NCI-H1417 (cell line): ENCODE measurements at regions not wholly inside any gene's neighbourhood (a gene's known extent, or its start where the extent isn't known, plus 50 kb on each side); places are given as distances from the start of the nearest gene placed in this dataset.
A peak's percentile ranks its signal among the peaks of the same experiment; 100 is the strongest.

Experiments used
- DNase-seq, 3 experiments: peaks; one replicate each; lab custom pipeline; 2025; lab: John Stamatoyannopoulos, UW

DNA sequence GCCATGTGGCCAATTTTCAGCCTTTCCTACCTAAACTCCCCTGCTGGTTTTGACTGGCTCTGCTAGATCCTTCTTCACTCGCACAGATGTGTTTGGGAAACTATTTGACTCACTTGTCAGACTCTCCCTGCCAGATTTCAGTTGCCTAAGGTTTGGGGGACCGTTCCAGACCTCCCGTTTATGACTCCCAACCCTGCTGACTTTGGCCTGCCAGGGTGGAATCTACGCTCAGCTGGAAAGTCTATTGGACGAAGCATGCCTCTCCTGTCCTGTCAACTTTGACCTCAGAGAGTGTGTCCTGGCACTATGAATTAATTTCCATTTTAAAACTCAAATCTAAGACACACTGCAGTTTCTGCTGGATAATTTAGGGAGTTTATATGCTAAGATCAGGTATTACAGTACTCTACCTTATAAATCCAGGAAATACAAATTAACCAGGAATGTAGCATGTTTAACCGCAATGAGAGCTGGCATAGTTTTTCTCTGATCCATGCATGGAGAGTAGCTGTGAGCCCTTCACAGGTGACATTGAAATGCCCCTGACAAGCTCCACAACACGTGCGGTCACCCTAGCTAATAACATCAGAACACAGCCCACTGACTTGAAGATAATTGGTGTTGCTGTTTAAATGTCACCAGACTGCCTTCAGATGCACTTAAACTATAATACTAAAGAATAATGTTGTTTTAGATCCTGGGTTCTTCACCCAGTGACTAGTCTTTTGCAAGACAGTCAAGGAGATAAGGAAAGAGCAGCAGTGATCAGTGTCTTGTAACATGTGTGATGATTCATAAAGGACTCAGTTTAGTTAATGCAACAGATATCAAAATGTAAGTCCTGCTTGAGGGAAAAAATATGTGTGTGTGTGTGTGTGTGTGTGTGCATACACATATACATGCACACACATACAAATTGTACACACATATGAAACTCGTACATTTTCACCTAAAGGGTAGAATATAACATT lies 223.0 kb upstream of the MCTP2 start:
- DNase-seq = no peak

DNA sequence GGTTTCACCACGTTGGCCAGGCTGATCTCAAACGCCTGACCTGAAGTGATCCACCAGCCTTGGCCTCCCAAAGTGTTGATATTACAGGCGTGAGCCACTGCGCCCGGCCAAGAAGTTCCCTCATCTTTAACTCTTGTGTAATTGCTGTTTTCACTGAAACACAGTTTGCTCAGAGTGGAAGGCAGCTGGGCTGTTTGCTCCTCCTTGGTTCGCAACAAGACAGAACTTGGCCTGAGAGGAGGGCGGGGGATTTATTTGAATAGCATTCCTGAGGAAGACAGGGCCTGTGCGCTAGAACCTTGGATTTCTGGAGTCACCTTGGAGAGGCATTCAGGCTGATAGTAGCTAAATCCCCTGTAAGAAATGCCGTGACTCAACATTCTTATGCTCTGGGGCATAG lies 226.7 kb upstream of the MCTP2 start:
- DNase-seq = no peak

DNA sequence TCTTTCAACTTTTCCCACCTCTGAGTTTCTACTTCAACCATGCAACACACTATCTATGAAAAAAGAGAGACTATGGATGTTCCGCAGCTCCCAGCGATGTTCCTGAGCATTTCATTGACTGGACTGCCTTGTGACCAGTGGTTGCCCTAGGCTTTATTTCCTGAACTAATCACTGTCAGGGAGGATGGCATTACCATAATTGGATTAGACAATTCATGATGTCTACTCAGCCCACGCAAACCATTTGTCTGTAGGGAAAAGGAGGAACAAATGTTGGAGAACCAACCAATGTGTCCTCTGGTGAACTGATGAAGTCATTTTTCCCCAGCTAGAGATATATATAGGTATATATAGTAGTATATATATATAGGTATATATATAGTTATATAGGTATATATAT lies 229.3 kb upstream of the MCTP2 start:
- DNase-seq = no peak

DNA sequence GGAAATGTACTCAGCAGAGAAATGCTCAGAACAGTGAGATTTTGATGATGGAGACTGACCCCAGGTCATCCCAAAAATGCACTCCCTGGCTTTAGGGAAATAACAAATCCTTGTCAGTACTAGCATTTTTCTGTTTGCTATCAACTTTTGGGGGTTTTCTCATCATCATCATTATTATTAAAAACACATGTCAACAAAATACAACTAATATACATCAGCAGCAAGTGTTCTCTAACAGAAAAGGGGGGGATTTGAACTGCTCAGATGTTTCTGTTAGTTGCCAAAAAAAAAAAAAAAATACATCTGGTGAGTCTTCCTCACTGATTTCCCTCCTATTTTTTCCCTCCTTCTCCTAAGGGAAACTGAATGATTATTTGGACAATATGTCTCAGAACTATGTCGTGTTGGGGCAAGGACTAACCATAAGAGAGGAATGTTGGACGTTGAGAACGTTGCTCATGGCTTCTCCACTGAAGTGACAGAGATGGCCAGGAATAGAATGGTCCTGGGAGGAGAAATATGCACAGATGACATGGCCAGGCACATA lies 230.0 kb upstream of the MCTP2 start:
- DNase-seq = no peak

DNA sequence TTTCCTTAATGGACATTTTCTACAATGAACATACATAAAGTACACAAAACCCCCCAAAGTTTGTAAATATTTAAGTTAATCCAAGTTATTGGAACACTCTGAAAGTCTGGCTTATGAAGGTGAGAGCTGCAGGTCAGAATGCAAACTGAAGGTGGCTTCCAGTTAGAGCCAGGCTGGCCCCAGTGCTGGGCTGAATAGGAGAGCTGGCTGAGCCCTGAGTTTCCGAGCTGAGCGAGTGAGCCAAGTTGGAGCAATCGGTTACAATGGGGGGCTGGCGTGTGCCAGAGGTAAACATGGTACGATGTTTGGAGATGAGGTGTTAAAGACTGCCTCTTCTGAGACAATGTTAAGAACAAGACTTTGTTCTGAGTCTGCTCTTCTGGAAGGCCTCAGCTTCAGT lies 230.8 kb upstream of the MCTP2 start:
- no peak for DNase-seq

DNA sequence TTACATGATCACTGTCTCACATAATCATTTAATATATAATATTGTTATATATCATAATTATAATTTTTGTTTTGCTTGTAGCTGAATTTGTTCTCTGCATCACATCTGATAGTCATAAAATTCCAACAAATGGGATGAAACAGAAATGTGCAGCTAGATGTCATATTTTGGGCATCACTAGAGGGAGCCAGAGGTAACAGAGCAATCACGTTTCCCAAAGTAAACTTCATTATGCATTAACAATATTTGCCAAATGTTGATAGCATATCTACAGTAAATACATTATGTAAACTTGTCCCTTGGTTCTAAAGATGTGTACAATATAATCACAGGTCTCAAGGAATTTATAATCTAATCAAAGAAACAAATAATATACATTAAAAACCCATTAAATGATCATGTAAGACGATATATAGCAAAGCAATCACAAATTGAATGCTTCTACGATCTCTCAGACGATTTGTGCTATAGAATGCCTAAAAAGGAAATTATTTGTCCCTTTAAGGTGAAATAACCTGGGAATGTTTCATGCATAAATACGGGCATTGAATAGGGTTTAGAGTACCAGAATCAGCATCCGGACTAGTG lies 234.2 kb upstream of the MCTP2 start:
- DNase-seq = peak in 2 of 3 experiments; percentile 18 to 61

DNA sequence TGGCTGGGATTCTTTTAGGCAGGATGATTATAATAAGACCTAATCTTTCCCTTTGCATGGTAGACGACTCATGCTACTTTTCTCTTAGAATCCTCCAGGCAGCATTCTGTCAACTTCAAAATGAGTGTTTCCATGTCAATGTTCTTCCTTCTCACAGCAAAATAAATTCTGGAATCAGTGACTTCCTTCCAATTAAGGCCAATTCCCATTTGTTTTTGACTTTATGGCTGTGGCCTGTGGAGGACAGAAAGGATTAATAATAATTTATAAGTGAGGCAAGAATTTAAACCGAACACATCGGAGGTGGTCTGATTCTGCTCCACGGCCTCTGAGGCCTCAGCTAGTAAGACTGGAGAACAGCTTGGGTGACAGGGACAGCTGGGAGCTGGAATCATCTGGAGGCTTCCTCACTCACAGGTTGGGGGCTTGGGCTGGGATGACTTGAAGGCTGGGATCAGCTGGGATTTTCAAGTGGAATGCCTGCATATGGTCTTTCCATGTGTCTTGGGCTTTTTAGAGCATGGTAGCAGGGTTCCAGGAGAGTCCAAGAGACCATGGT lies 241.8 kb upstream of the MCTP2 start:
- DNase-seq = no peak

DNA sequence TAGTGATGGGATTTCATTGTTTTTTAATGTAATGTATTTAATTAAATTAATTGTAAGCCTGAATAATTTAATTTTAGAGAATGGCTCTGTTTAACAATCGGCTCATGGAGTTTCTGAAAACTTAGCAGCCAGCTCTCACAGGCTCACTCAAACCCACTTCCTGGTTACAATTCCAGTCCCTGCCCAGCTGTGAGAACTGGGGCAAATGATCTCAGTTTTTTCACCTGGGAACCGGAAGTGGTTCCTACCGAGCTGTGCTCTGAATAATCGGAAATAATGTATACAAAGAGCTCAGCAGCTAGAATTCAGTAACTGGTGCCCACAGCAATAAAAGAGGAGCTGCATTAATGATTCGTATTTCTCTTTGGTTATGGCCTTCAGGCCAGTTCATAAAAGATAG lies 244.3 kb upstream of the MCTP2 start:
- DNase-seq = no peak

DNA sequence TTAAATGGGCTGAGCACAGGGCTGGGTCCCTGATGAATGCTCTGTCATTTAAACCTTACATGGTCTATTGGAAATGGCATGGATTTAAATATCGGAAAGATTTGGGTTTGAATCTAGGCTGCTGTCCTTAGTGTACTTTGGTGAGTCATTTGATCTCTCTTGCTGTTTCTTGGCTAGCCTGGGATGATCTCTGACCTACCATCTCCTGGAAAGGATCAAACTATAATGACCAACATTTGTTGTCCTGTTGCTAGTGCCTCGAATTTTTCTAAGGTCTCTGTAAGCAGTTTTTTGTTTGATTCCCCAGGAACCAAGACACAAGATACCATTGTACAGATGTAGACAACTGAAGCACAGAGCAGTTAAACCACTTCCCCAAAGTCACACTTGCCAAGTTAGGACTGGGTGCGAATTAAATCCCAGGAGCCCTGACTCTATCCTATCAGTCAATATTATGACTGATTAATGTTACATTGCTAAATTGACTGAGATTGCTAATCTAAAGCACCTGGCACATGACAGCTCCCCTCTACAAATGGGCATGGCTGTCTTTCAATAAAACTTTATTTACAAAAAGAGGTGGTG lies 244.9 kb upstream of the MCTP2 start:
- DNase-seq = no peak

DNA sequence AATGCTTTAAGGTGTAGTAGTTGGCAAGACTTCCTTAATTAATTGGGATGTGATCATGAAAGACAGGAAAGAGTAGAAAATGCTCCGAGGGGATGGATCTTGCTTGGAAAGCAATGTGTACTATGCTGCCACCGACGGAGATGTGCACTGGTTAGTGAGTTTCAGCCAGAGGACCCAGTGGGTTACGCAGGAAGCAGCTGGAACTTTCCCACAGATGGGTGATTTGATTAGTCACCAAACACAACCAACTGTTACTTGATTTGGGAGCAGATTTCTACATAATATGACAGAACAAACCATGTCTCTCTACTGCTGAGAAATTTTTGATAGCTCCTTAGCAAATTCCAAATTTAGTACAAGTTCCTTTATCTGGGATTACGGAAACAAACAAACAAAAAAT lies 245.4 kb upstream of the MCTP2 start:
- DNase-seq = no peak

DNA sequence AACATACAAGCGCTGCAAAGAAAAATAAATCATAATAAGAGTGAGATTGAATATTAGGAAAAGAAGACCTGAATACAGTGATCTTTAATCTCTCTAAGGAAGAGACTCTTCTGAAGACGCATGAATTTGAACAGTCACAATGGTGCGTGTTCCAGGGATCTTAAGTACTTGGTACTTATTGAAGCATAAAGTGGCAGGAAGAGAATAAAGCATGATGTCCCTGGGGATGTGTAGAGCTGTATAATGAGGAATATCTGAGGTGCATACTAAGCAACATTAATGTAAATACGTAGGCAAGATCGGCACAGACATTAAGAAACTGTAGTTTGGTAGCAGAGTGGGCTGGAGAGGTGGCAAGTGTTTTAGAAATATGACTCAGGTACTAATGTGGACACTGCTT lies 246.2 kb upstream of the MCTP2 start:
- DNase-seq = peak in 1 of 3 experiments; percentile 14

DNA sequence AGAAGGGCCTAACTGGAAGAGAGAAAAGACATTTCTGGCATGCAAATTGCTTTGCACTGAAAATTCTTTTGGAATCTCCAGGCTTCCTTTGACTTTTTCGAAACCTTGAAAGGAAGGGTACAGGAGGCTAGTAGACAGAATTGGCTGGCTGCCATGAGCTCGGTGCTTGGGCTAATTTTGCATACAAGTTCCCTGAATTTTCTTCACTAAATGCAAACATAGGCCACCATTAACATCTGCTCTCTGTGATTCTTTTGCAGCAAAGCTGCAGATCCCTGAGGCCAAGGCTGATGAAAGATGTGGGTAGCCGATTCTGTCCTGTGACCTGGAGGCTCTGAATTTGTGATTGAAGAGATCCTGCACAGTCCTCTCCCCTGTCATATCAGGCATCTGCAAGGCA lies 247.8 kb upstream of the MCTP2 start:
- DNase-seq = peak in 2 of 3 experiments; percentile 14 to 44

DNA sequence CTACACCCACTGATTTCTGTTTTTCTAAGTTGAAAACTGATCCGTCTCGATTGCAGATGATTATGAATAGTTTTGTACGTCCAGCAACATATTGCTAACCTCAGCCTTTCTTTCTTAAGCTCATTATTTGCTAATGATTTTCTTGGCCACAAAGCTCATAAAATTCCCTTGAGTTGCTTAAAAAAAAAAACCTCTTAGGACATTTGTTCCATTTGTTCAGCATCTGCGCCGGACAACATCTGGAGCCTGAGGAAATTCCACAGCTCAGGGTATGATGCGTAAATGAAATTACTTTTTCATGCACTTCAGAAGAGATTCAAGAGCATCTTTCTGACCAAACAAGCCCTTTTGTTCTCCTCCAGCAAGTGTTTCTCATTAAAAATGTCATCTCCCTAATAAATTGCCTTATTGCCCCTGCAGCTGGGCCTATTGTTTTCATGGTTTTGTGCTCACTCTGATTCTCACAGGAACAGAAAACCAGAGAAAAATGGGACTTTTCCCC lies 249.1 kb upstream of the MCTP2 start:
- DNase-seq = peak in 1 of 3 experiments; percentile 50

DNA sequence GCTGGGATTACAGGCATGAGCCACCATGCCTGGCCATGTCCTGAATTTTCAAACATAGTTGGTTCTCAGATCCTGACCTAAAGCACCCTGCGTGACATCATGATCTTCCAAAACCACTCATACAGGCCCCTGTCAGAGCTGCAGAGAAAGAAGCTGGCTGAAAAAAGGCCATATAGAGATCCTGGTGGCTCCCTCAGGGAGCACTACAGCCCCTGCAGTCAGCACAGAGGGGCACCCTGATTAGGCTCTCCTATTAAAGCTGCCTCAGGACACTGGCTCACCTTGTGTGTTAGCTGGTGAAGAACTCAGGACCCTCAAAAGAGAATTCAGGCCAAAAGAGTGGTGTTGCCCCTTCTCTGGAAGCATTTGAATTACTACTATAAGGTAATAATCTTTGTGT lies 249.7 kb upstream of the MCTP2 start:
- no peak for DNase-seq

DNA sequence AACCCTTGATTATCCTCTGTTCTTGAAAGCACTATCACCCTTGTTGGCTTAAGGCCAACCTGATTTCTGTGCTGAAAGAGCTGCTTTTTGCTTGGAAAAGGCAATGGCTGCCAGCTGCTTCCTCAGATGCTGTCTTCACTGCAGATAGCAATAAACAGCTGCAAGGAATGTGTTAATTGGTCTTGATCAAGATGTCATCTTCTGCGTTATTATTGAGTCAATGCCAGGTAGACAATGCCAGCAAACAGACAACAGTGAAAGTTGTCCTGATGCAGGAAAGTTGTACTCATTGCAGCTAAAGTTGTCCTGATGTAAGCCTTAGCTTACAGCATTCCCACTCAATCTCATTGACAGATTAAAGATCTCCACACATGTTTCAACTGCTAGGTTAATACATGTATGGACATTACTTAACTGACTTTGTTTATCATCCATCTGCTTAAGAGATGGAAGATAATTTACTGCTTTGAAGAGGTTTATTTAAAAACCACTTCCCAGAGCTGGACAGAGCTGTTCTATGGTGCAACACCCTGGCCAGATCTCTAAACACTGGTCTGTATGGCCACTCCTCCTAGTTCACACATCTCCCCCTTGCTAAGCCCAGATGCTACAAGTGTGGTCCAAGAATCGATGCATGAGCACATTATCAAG lies 251.0 kb upstream of the MCTP2 start:
- DNase-seq = no peak

DNA sequence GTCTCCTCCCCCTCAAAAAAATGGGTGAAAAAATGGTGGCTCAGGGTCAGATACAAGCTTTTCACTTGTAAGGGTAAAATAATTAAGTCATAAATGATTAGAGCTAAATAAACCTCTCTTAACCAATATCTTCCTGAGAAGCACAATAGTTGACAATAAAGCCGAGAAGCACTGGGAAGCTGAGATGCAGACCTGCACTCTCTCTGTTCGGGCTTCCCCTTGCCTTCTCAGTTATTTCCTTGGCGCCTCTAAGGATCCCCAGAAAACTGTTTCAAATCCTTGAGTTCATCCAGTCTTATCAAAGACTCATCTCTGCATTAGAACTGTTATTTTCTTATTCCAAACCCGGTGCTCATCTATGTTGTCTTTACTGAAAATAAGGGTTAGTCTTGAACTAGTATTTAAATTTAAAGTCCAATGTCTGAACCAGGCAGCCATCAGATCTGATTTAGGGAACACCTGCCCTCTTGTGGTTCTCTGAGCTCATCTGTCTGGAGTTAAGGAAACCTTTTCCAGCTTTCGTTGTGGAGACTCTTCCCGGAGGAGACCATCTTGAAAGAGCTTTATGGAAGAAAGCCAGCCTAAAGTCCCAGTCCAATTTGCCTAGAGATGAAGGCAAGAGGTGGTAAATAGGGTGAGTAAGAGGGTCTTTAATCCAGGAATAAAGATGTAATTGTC lies 256.4 kb upstream of the MCTP2 start:
- DNase-seq = peak; percentile 15 to 82 (median 25)

DNA sequence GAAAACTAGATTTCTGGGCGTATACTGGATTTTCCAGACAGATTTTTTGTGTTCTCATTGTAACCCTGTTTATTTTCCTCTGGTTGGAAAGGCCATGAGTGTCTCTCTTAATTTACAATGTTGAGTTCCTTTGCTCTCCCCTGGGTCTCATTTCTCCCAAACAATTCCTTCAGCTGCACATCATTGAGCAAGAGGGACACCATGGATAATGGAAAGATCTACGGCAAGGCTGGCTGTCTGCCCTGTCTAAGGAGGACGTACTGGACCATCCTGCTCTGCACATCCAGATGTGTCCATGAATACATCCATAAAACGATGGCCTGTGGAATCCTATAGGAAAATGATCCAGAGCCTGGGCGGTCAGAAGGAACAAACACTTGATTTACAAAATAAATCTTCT lies 258.1 kb upstream of the MCTP2 start:
- no peak for DNase-seq

DNA sequence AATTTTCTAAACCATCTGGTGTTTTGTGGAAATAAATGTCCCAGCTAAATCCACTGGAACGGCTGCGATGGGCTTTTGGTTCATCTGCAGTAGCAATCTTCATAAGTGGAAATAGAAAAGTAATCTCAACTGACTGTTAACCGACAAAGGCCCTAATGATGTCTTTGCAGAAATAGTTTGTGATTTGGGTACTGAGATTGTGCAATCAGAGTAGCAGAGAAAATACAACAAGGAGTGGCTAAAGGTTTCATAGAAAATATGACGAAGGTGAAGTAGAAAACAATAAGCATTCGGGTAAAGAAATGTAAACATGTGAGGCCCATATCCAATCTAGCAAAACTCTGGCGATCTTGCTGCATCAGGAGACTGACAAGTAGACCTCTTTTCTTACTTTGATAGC lies 262.6 kb upstream of the MCTP2 start:
- no peak for DNase-seq

DNA sequence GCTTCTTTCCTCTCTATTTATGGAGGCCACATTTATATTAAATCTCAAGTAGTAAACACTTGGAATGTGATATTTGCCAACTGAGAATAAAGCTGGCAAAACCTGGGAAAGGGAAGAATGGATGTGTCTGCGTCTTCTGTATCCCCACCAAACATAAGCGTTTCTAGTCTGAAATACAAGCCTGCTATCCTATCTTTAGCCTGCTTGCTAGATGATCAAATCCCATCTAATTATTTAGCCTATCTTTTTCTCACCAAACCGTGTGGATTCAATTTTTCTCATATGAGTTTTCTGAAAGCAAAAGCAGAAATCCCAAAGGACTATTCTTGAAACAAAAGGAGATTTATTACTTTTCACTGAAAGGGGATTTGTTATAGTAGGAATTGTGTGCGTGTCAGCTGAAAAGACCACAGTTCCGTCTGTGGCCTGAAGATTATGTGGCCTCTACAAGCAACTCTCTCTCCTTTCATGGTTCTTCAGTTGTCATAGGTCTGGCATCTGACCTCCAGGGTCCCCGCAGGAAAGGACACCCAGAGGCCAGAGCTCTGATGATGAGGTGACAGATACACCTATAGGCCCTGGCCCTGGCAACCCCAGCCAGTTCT lies 266.0 kb upstream of the MCTP2 start:
- DNase-seq = no peak

DNA sequence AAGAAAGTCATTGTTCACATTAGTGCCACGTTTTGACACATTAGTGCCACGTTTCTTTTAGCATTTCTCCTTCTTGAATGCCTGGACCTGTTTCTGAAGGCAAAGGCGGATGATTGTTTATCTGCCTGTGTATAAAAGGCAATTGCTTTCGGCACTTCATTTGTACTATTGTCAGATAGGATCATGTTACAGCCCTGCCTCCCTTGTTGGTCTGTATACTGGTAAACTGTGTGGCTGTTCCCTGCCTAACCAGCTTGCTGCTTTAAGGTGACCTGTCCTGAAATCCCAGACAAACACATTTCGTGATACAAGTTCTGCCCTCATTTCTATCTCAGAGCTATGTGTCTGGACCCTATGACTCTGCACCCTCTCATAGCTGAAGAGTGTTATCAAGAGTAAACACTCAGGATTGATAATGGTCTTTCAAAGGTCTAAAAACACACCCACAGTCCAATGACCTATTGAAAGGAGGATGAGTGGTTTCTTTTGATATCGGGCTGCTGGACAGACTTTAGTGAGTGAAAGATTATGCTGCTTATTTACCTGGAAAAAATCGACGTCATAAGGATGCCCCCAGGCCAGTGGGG lies 276.3 kb upstream of the MCTP2 start:
- peak in 2 of 3 experiments; percentile 18 to 85 for DNase-seq
